Sigmoid colon (tissue), 6 donors: ENCODE measurements at regions not wholly inside any gene's neighbourhood (a gene's known extent, or its start where the extent isn't known, plus 50 kb on each side); places are given as distances from the start of the nearest gene placed in this dataset.

Experiments
- DNase-seq: peaks from one replicate; pipeline ENCODE4 v3.0.0-alpha.2; 2019
- H3K27ac ChIP-seq, 4 donors: fragments of 200-600 bp; sonication (generic); one replicate each; pipeline ENCODE4 v1.5.1; 2016 to 2019; ENCODE audit warnings: mild to moderate bottlenecking in 1 of 4
- H3K27me3 ChIP-seq, 3 donors: fragments of 200-600 bp; sonication (generic); one replicate each; pipeline ENCODE4 v1.5.1; 2019; ENCODE audit warnings: mild to moderate bottlenecking in 1 of 3
- H3K36me3 ChIP-seq, 4 donors: fragments of 200-600 bp; sonication (generic); one replicate each; pipeline ENCODE4 v1.5.1; 2016 to 2019
- H3K4me1 ChIP-seq, 4 donors: fragments of 200-600 bp; sonication (generic); one replicate each; pipeline ENCODE4 v1.5.1; 2017 to 2019
- H3K4me3 ChIP-seq, 4 donors: fragments of 200-600 bp; sonication (generic); one replicate each; pipeline ENCODE4 v1.5.1; 2017 to 2019; ENCODE audit warnings: mild to moderate bottlenecking in 2 of 4, moderate library complexity in 1 of 4
- H3K9me3 ChIP-seq, 4 donors: fragments of 200-600 bp in 3 of 4; sonication (generic) in 3 of 4; one replicate each; pipeline versions ENCODE4 v1.5.1 to v1.6.1; 2013 to 2019
- CTCF ChIP-seq, 4 experiments: fragments of 450-650 bp in 3 of 4; fragments of 200-600 bp in 1 of 4; IDR thresholded peaks; one replicate each; pipeline ENCODE4 v1.5.1; 2016 to 2019; ENCODE audit warnings: antibody characterized with exemption in 4 of 4, mild to moderate bottlenecking in 3 of 4, moderate library complexity in 2 of 4
- EP300 ChIP-seq, 4 donors: sonication (generic); formaldehyde crosslinking; IDR thresholded peaks; one replicate each; pipeline ENCODE4 v1.6.1; 2017; ENCODE audit warnings: antibody characterized with exemption in 4 of 4
- POLR2A ChIP-seq, 2 donors: fragments of 450-650 bp; IDR thresholded peaks; one replicate each; pipeline ENCODE4 v1.6.1; 2016; ENCODE audit warnings: antibody characterized with exemption in 2 of 2, mild to moderate bottlenecking in 2 of 2, moderate library complexity in 2 of 2
- POLR2AphosphoS5 ChIP-seq, 4 donors: sonication (generic); formaldehyde crosslinking; IDR thresholded peaks; one replicate each; pipeline ENCODE4 v1.6.1; 2017; ENCODE audit warnings: antibody characterized with exemption in 4 of 4
- WGBS, 2 donors: extraction: QIAGEN DNeasy Blood & Tissue Kit; methylation state at CpG; one replicate each; pipeline ENCODE4 v1.1.7; 2013; 5-methylcytosine and 5-hydroxymethylcytosine counted together
- intact Hi-C: fragments of 100-400 bp; cut with DNase I; formaldehyde crosslinking; loops from one replicate; pipeline ENCODE4 v1.15.1; 2023
- donor health status: healthy with polysubstance abuse.
- donor health status: healthy.

GRCh38 chr3:139764069-139764905, 86.5 kb upstream of the NMNAT3 start:
- Histone ChIP-seq H3K9me3 (no peaks in the 10 kb centered on the region), H3K27ac (no peak overlapping the region), H3K36me3 (no peaks in the 10 kb centered on the region), H3K4me1 (peaks cover 0 to 5% (median 2%) of the 10 kb centered on the region in 4 donors), H3K4me3 (no peak overlapping the region), H3K27me3 (no peaks in the 10 kb centered on the region)
- WGBS, 2 donors, result 65 to 66% methylated on average over 7 of the region's 7 CpGs
- intact Hi-C loops, result no loop called here
- no peak for TF ChIP-seq POLR2AphosphoS5 (IDR thresholded peaks at IDR 0.05)
- TF ChIP-seq POLR2A (IDR thresholded peaks at IDR 0.05), result no peak
- TF ChIP-seq EP300 (IDR thresholded peaks at IDR 0.05), result no peak
- no peak for TF ChIP-seq CTCF (IDR thresholded peaks at IDR 0.05)
- no peak for DNase-seq

GRCh38 chr3:139762302-139762701, 84.5 kb upstream of the NMNAT3 start:
- WGBS, 2 donors, result 77 to 86% methylated on average over 9 of the region's 9 CpGs
- no peak for TF ChIP-seq POLR2AphosphoS5 (IDR thresholded peaks at IDR 0.05)
- no peak for TF ChIP-seq POLR2A (IDR thresholded peaks at IDR 0.05)
- TF ChIP-seq EP300 (IDR thresholded peaks at IDR 0.05), result no peak
- no peak for TF ChIP-seq CTCF (IDR thresholded peaks at IDR 0.05)
- Histone ChIP-seq H3K27ac (no peak overlapping the region), H3K27me3 (no peaks in the 10 kb centered on the region), H3K4me1 (peaks cover 0 to 12% (median 3%) of the 10 kb centered on the region in 4 donors), H3K36me3 (no peaks in the 10 kb centered on the region), H3K9me3 (no peaks in the 10 kb centered on the region), H3K4me3 (no peak overlapping the region)
- intact Hi-C loops, result no loop called here
- DNase-seq, result no peak

- 71 to 87% methylated on average over 2 of the region's 2 CpGs for WGBS, 2 donors
- Histone ChIP-seq H3K9me3 (no peaks in the 10 kb centered on the region), H3K27ac (no peak overlapping the region), H3K4me1 (peaks cover 0 to 12% (median 3%) of the 10 kb centered on the region in 4 donors), H3K36me3 (no peaks in the 10 kb centered on the region), H3K4me3 (no peak overlapping the region), H3K27me3 (no peaks in the 10 kb centered on the region)
- intact Hi-C loops, result no loop called here
- TF ChIP-seq EP300 (IDR thresholded peaks at IDR 0.05), result no peak
- no peak for TF ChIP-seq CTCF (IDR thresholded peaks at IDR 0.05)
- no peak for TF ChIP-seq POLR2AphosphoS5 (IDR thresholded peaks at IDR 0.05)
- TF ChIP-seq POLR2A (IDR thresholded peaks at IDR 0.05), result no peak
- no peak for DNase-seq
Measured at GRCh38 chr3:139759470-139759869, 81.7 kb upstream of the NMNAT3 start.

GRCh38 chr3:139758654-139759291, 81.0 kb upstream of the NMNAT3 start:
- TF ChIP-seq POLR2AphosphoS5 (IDR thresholded peaks at IDR 0.05) (no peak), EP300 (IDR thresholded peaks at IDR 0.05) (no peak), POLR2A (IDR thresholded peaks at IDR 0.05) (no peak), CTCF (IDR thresholded peaks at IDR 0.05) (no peak)
- no peak for DNase-seq
- peaks cover 0 to 12% (median 3%) of the 10 kb centered on the region in 4 donors for H3K4me1 ChIP-seq
- H3K36me3 ChIP-seq, result no peaks in the 10 kb centered on the region
- intact Hi-C loops, result no loop called here
- H3K27ac ChIP-seq, result no peak overlapping the region
- WGBS, 2 donors, result 68 to 75% methylated on average over 5 of the region's 5 CpGs
- H3K9me3 ChIP-seq, result no peaks in the 10 kb centered on the region
- no peak overlapping the region for H3K4me3 ChIP-seq
- no peaks in the 10 kb centered on the region for H3K27me3 ChIP-seq
